ENCODE measurements at regions not wholly inside any gene's neighbourhood (a gene's known extent, or its start where the extent isn't known, plus 50 kb on each side); places are given as distances from the start of the nearest gene placed in this dataset.
A peak's percentile ranks its signal among the peaks of the same experiment; 100 is the strongest.
"Not testable (repeated sequence)": the region's sequence is repeated elsewhere in the genome, so short reads cannot be mapped to it uniquely, and the experiment has no call there.

DNA sequence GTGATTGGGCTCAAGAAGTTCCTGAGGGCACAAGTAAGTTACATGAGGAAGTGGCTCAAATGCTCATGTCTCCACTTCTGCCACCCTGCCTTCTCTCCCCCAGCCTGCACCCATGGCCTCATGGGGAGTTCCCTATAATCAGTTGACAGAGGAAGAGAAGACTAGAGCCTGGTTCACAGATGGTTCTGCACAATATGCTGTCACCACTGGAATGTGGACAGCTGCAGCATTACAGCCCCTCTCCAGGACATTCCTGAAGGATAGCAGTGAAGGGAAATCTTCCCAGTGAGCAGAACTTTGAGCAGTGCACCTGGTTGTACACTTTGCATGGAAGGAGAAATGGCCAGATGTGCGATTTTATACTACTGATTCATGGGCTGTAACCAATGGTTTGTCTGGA, 352.3 kb downstream of the C12orf75 start:
- not testable (repeated sequence) for H3K4me3 ChIP-seq (ENCODE audit: low read length); DNase-seq; H3K27me3 ChIP-seq (ENCODE audit: low read length); H3K27ac ChIP-seq (ENCODE audit: low read length); H3K4me2 ChIP-seq (ENCODE audit: low read depth, low read length, poor library complexity, severe bottlenecking); H2AFZ ChIP-seq (ENCODE audit: low read length); H3K9me3 ChIP-seq (ENCODE audit: low read length); H3K9me2 ChIP-seq (replicated peaks; ENCODE audit: insufficient read depth, low read length); H3K9ac ChIP-seq (ENCODE audit: low read length); H3K36me3 ChIP-seq (ENCODE audit: insufficient read depth, low read length); H3K4me1 ChIP-seq (ENCODE audit: low read length); H3K79me2 ChIP-seq (ENCODE audit: low read length); H4K20me1 ChIP-seq (ENCODE audit: insufficient read depth, low read depth, low read length)

DNA sequence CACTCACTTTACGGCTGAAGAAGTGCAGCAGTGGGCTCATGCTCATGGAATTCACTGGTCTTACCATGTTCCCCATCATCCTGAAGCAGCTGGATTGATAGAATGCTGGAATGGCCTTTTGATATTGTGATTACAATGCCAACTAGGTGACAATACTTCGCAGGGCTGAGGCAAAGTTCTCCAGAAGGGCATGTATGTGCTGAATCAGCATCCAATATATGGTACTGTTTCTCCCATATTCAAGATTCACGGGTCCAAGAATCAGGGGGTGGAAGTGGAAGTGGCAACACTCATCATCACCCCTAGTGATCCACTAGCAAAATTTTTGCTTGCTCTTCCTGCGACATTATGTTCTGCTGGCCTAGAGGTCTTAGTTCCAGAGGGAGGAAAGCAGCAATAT, 353.3 kb downstream of the C12orf75 start:
- H3K27me3 ChIP-seq (ENCODE audit: low read length); H4K20me1 ChIP-seq (ENCODE audit: insufficient read depth, low read depth, low read length); H3K9me3 ChIP-seq (ENCODE audit: low read length); H3K9ac ChIP-seq (ENCODE audit: low read length); H2AFZ ChIP-seq (ENCODE audit: low read length); H3K79me2 ChIP-seq (ENCODE audit: low read length); H3K27ac ChIP-seq (ENCODE audit: low read length); H3K4me2 ChIP-seq (ENCODE audit: low read depth, low read length, poor library complexity, severe bottlenecking); H3K36me3 ChIP-seq (ENCODE audit: insufficient read depth, low read length); H3K4me3 ChIP-seq (ENCODE audit: low read length); H3K4me1 ChIP-seq (ENCODE audit: low read length); H3K9me2 ChIP-seq (replicated peaks; ENCODE audit: insufficient read depth, low read length); DNase-seq: not testable (repeated sequence)

DNA sequence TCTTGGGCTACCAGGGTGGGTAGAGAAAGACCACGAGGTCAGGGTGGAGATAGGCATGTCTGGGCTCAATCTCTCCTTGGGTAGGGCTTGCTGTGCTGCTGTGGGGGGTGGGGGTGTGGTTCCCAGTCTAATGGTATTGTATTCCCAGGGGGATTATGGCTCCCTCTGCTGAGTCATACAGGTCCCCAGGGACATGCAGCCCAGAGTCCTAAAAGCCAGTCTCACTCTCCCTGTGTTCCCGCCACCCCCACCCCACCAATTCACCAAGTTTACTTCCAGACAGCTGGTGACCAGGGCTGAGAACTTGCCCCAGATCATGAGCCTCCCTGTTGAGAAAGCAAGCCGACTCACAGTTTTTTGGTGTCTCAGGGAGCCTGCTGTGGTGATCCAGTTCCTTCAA, 367.6 kb downstream of the C12orf75 start:
- no peak overlapping the region for H3K9ac ChIP-seq (ENCODE audit: low read length)
- H3K27me3 ChIP-seq (ENCODE audit: low read length): peaks cover 2% of the 10 kb centered on the region; the same call in 1 of the 2 replicates
- H3K27ac ChIP-seq (ENCODE audit: low read length): no peak overlapping the region
- H4K20me1 ChIP-seq (ENCODE audit: insufficient read depth, low read depth, low read length): no peaks in the 10 kb centered on the region
- H3K4me3 ChIP-seq (ENCODE audit: low read length): no peak overlapping the region
- H3K79me2 ChIP-seq (ENCODE audit: low read length): no peaks in the 10 kb centered on the region
- H3K9me2 ChIP-seq (replicated peaks; ENCODE audit: insufficient read depth, low read length): no peaks in the 10 kb centered on the region
- no peak overlapping the region for H2AFZ ChIP-seq (ENCODE audit: low read length)
- no peak for DNase-seq
- no peaks in the 10 kb centered on the region for H3K36me3 ChIP-seq (ENCODE audit: insufficient read depth, low read length)
- no peak overlapping the region for H3K4me2 ChIP-seq (ENCODE audit: low read depth, low read length, poor library complexity, severe bottlenecking)
- H3K4me1 ChIP-seq (ENCODE audit: low read length): no peaks in the 10 kb centered on the region
- H3K9me3 ChIP-seq (ENCODE audit: low read length): no peaks in the 10 kb centered on the region

DNA sequence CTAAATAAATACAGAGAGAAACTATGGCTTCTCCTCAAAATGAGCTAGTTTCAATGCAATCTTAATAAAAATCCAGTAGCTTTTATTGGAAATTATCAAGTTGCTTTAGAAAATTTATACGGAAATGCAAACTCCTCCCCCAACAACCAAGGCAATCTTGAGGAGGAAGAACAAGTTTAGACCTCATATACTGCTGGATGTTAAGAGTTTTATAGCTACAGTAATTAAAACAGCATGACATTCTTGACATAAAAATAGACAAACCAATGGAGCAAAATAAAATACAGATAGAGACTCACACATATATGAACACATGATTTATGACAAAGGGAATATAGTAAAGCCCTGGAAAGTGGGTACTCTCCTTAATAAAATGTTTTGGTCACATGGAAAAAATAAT, 368.7 kb downstream of the C12orf75 start:
- Histone ChIP-seq H3K4me2 (ENCODE audit: low read depth, low read length, poor library complexity, severe bottlenecking) (no peak overlapping the region), H4K20me1 (ENCODE audit: insufficient read depth, low read depth, low read length) (no peaks in the 10 kb centered on the region), H3K9me2 (replicated peaks; ENCODE audit: insufficient read depth, low read length) (no peaks in the 10 kb centered on the region)

DNA sequence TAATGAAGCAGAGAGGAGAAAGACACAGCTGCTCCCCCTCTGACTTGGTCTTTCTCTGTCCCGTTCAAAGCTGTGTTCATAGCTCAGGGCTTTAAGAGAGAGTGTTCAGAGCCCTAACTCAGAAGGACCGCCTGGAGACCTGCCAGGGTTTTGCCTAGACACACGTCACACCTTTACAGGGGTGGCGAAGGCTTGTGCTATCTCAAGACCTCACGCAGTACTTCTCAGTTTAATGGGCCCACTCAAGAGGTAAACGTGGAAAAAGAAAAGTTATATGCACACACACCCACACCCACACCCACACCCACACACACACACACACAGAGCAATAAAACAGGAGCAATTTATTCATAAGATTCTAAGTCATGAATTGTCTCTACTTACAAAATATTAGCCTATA, 374.3 kb downstream of the C12orf75 start:
- no peak for DNase-seq
- Histone ChIP-seq H3K27me3 (ENCODE audit: low read length) (peaks cover 2% of the 10 kb centered on the region; the same call in 1 of the 2 replicates), H3K4me2 (ENCODE audit: low read depth, low read length, poor library complexity, severe bottlenecking) (no peak overlapping the region), H3K27ac (ENCODE audit: low read length) (no peak overlapping the region), H4K20me1 (ENCODE audit: insufficient read depth, low read depth, low read length) (no peaks in the 10 kb centered on the region), H3K9me3 (ENCODE audit: low read length) (no peaks in the 10 kb centered on the region), H3K79me2 (ENCODE audit: low read length) (no peaks in the 10 kb centered on the region), H2AFZ (ENCODE audit: low read length) (no peak overlapping the region), H3K9ac (ENCODE audit: low read length) (no peak overlapping the region), H3K4me3 (ENCODE audit: low read length) (no peak overlapping the region), H3K9me2 (replicated peaks; ENCODE audit: insufficient read depth, low read length) (no peaks in the 10 kb centered on the region), H3K4me1 (ENCODE audit: low read length) (no peaks in the 10 kb centered on the region), H3K36me3 (ENCODE audit: insufficient read depth, low read length) (no peaks in the 10 kb centered on the region)

More for the DNA sequence above, 368.7 kb downstream of the C12orf75 start:
- H3K79me2 ChIP-seq (ENCODE audit: low read length): no peaks in the 10 kb centered on the region
- no peak overlapping the region for H3K9ac ChIP-seq (ENCODE audit: low read length)
- H3K4me3 ChIP-seq (ENCODE audit: low read length): no peak overlapping the region
- no peak overlapping the region for H2AFZ ChIP-seq (ENCODE audit: low read length)
- H3K27me3 ChIP-seq (ENCODE audit: low read length): peaks cover 2% of the 10 kb centered on the region; the same call in 1 of the 2 replicates
- no peak overlapping the region for H3K27ac ChIP-seq (ENCODE audit: low read length)
- DNase-seq: no peak
- H3K4me1 ChIP-seq (ENCODE audit: low read length): no peaks in the 10 kb centered on the region
- no peaks in the 10 kb centered on the region for H3K9me3 ChIP-seq (ENCODE audit: low read length)
- no peaks in the 10 kb centered on the region for H3K36me3 ChIP-seq (ENCODE audit: insufficient read depth, low read length)

DNA sequence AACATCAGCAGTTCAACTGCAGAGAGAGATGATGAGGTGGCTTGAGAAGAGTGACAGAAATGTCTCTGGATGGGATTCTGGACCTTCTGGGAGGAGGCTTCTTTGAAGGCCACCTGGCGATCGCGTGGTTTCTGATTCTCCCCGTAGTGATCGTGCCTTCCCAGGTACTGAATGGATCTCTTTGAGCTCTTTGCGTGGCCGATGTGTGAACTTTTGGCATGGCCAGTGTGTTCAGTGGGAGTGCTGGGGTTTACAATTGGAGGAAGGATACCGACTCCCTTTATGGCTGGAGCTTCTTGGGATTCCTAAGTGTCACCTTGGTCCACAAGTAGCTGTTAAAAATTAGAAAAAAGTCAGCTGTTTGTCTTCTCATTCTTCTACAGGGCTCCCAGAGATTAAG, 374.7 kb downstream of the C12orf75 start:
- Histone ChIP-seq H3K9ac (ENCODE audit: low read length) (no peak overlapping the region), H3K9me3 (ENCODE audit: low read length) (no peaks in the 10 kb centered on the region)

DNA sequence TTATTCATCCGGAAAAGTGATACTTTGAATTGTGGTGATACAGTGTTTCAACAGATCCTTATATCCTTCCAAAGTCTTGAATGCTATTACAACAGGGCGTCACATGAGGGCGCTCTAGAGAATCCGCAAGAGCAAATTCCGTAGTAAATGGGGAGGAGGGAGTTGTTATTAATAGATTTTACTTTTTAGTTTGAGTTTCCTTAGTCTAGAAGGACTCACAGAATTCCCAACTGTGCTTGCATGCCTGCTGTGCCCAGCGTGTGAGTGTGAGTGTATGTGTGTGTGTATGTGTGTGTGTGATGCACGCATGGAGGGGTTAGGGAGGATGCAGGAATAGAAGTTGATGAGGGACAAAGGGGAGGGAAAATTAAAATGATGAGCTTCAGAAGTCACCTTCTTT, 375.3 kb downstream of the C12orf75 start:
- DNase-seq: peak; percentile 72
- Histone ChIP-seq H2AFZ (ENCODE audit: low read length) (no peak overlapping the region), H3K79me2 (ENCODE audit: low read length) (no peaks in the 10 kb centered on the region), H4K20me1 (ENCODE audit: insufficient read depth, low read depth, low read length) (no peaks in the 10 kb centered on the region), H3K4me1 (ENCODE audit: low read length) (no peaks in the 10 kb centered on the region), H3K27ac (ENCODE audit: low read length) (no peak overlapping the region), H3K9me3 (ENCODE audit: low read length) (no peaks in the 10 kb centered on the region), H3K27me3 (ENCODE audit: low read length) (peaks cover 2% of the 10 kb centered on the region; the same call in 1 of the 2 replicates), H3K4me2 (ENCODE audit: low read depth, low read length, poor library complexity, severe bottlenecking) (no peak overlapping the region), H3K36me3 (ENCODE audit: insufficient read depth, low read length) (no peaks in the 10 kb centered on the region), H3K4me3 (ENCODE audit: low read length) (no peak overlapping the region), H3K9me2 (replicated peaks; ENCODE audit: insufficient read depth, low read length) (no peaks in the 10 kb centered on the region), H3K9ac (ENCODE audit: low read length) (no peak overlapping the region)

More for the DNA sequence above, 374.7 kb downstream of the C12orf75 start:
- Histone ChIP-seq H3K4me3 (ENCODE audit: low read length) (no peak overlapping the region), H4K20me1 (ENCODE audit: insufficient read depth, low read depth, low read length) (no peaks in the 10 kb centered on the region), H3K27me3 (ENCODE audit: low read length) (peaks cover 2% of the 10 kb centered on the region; the same call in 1 of the 2 replicates), H3K9me2 (replicated peaks; ENCODE audit: insufficient read depth, low read length) (no peaks in the 10 kb centered on the region), H3K4me1 (ENCODE audit: low read length) (no peaks in the 10 kb centered on the region), H3K79me2 (ENCODE audit: low read length) (no peaks in the 10 kb centered on the region), H3K36me3 (ENCODE audit: insufficient read depth, low read length) (no peaks in the 10 kb centered on the region), H3K27ac (ENCODE audit: low read length) (no peak overlapping the region), H2AFZ (ENCODE audit: low read length) (no peak overlapping the region), H3K4me2 (ENCODE audit: low read depth, low read length, poor library complexity, severe bottlenecking) (no peak overlapping the region)
- no peak for DNase-seq

DNA sequence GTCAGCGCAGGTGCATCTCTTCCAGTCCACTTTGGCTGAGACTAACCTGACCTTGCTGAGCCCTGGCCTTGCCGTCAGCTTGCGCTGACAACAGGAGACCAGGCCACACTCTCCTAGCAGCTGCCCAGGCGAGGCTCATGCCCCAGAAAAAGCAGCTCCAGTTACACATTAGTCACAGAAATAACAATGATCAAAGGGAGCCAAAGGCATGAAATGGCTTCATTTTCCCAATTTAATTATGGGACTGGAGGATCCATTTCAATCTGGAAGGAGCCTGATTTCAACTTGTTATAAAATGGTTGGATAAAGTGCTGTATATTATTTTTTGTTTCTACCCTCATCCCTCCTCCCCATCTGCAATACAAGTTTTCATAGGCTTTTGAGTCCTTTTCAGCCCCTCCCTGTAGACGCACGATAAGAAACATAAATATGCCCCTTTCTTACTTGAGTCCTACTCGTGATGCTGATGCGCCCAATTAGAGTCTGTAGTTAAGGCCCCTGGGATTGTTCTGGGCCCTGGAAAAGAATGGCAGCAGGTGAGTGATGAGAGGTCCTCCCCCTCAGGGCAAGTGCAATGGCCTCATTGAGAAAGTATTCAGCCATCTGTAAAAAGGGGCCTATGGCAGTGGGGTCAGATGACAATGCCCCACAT, 376.0 kb downstream of the C12orf75 start:
- no peaks in the 10 kb centered on the region for H3K36me3 ChIP-seq (ENCODE audit: insufficient read depth, low read length)
- H3K79me2 ChIP-seq (ENCODE audit: low read length): no peaks in the 10 kb centered on the region
- no peaks in the 10 kb centered on the region for H3K9me2 ChIP-seq (replicated peaks; ENCODE audit: insufficient read depth, low read length)
- no peaks in the 10 kb centered on the region for H4K20me1 ChIP-seq (ENCODE audit: insufficient read depth, low read depth, low read length)
- H3K27ac ChIP-seq (ENCODE audit: low read length): no peak overlapping the region
- no peak overlapping the region for H3K4me3 ChIP-seq (ENCODE audit: low read length)
- DNase-seq: no peak
- H2AFZ ChIP-seq (ENCODE audit: low read length): no peak overlapping the region
- no peaks in the 10 kb centered on the region for H3K9me3 ChIP-seq (ENCODE audit: low read length)
- no peaks in the 10 kb centered on the region for H3K4me1 ChIP-seq (ENCODE audit: low read length)
- peaks cover 2% of the 10 kb centered on the region; the same call in 1 of the 2 replicates for H3K27me3 ChIP-seq (ENCODE audit: low read length)
- no peak overlapping the region for H3K4me2 ChIP-seq (ENCODE audit: low read depth, low read length, poor library complexity, severe bottlenecking)
- H3K9ac ChIP-seq (ENCODE audit: low read length): no peak overlapping the region

All from Karpas-422 (cell line).